Endometrium (tissue), 2 donors: ENCODE measurements at regions not wholly inside any gene's neighbourhood (a gene's known extent, or its start where the extent isn't known, plus 50 kb on each side); places are given as distances from the start of the nearest gene placed in this dataset.

Source experiments
- FAIRE-seq: peaks from 2 replicates; lab custom pipeline; 2012; peaks lifted over from hg19 to GRCh38; lab: Jason Lieb, UNC
- donor health status: control.
- donor health status: control.

- FAIRE-seq: no peak
Observed at GRCh38 chr3:148162132-148162531, 535.6 kb upstream of the AGTR1 start.

- no peak for FAIRE-seq
Observed at GRCh38 chr3:148168347-148168746, 529.4 kb upstream of the AGTR1 start.

GRCh38 chr3:148173851-148174250 is 523.9 kb upstream of the AGTR1 start:
- no peak for FAIRE-seq

- no peak for FAIRE-seq
Observed at GRCh38 chr3:148175214-148175613, 522.5 kb upstream of the AGTR1 start.

- FAIRE-seq: no peak
Observed at GRCh38 chr3:148178503-148178902, 519.2 kb upstream of the AGTR1 start.

- FAIRE-seq: no peak
Observed at GRCh38 chr3:148184798-148185197, 512.9 kb upstream of the AGTR1 start.

GRCh38 chr3:148186881-148187280 is 510.8 kb upstream of the AGTR1 start:
- FAIRE-seq: no peak

- FAIRE-seq: no peak
Observed at GRCh38 chr3:148187296-148187695, 510.4 kb upstream of the AGTR1 start.

GRCh38 chr3:148190441-148190990 is 507.2 kb upstream of the AGTR1 start:
- no peak for FAIRE-seq

GRCh38 chr3:148191966-148192365 is 505.7 kb upstream of the AGTR1 start:
- no peak for FAIRE-seq

- FAIRE-seq: no peak
Observed at GRCh38 chr3:148197061-148197460, 500.6 kb upstream of the AGTR1 start.

GRCh38 chr3:148202386-148202785 is 495.3 kb upstream of the AGTR1 start:
- FAIRE-seq: no peak

GRCh38 chr3:148203297-148204010 is 494.2 kb upstream of the AGTR1 start:
- FAIRE-seq: peak; percentile 35

- FAIRE-seq: peak; percentile 94
Observed at GRCh38 chr3:148204131-148204530, 493.6 kb upstream of the AGTR1 start.

GRCh38 chr3:148205977-148206376 is 491.7 kb upstream of the AGTR1 start:
- peak; percentile 93 for FAIRE-seq

GRCh38 chr3:148206446-148206845 is 491.3 kb upstream of the AGTR1 start:
- FAIRE-seq: no peak

- FAIRE-seq: no peak
Observed at GRCh38 chr3:148208975-148209374, 488.7 kb upstream of the AGTR1 start.

GRCh38 chr3:148211725-148212124 is 486.0 kb upstream of the AGTR1 start:
- FAIRE-seq: no peak

GRCh38 chr3:148214705-148215104 is 483.0 kb upstream of the AGTR1 start:
- FAIRE-seq: no peak

GRCh38 chr3:148217317-148217716 is 480.4 kb upstream of the AGTR1 start:
- FAIRE-seq: no peak

- FAIRE-seq: no peak
Observed at GRCh38 chr3:148218222-148218621, 479.5 kb upstream of the AGTR1 start.

- FAIRE-seq: no peak
Observed at GRCh38 chr3:148219999-148220398, 477.7 kb upstream of the AGTR1 start.

GRCh38 chr3:148221303-148221702 is 476.4 kb upstream of the AGTR1 start:
- no peak for FAIRE-seq

- FAIRE-seq: no peak
Observed at GRCh38 chr3:148223266-148223665, 474.4 kb upstream of the AGTR1 start.
